ENCODE measurements at regions not wholly inside any gene's neighbourhood (a gene's known extent, or its start where the extent isn't known, plus 50 kb on each side); places are given as distances from the start of the nearest gene placed in this dataset.

- Histone ChIP-seq H3K9me2 (ENCODE audit: insufficient read depth) (no peaks in the 10 kb centered on the region), H3K4me2 (ENCODE audit: low read length) (no peak overlapping the region), H3K79me2 (ENCODE audit: insufficient read depth, low read length) (no peaks in the 10 kb centered on the region), H3K4me3 (replicated peaks in 1 of 2; ENCODE audit: low read depth in 1 of 2, low read length in 2 of 2) (no peak overlapping the region), H4K20me1 (ENCODE audit: insufficient read depth) (no peaks in the 10 kb centered on the region), H3K36me3 (ENCODE audit: control insufficient read depth in 1 of 2, insufficient read depth in 2 of 2, low read length in 2 of 2) (no peaks in the 10 kb centered on the region), H3K4me1 (ENCODE audit: control insufficient read depth in 1 of 2, insufficient read depth in 2 of 2, low read length in 2 of 2) (no peaks in the 10 kb centered on the region), H3K9me3 (ENCODE audit: control insufficient read depth in 1 of 2, insufficient read depth in 1 of 2, low read depth in 1 of 2, low read length in 2 of 2) (no peaks in the 10 kb centered on the region), H3K27ac (ENCODE audit: low read depth, low read length) (no peak overlapping the region), H2AFZ (ENCODE audit: low read depth, low read length, poor library complexity, severe bottlenecking) (peak overlapping the region; percentile 35), H3K9ac (ENCODE audit: low read length) (no peak overlapping the region), H3K27me3 (ENCODE audit: insufficient read depth, low read length) (no peaks in the 10 kb centered on the region)
- BruUV-seq (replicated peaks) = no TSS peak
- ChIA-PET CTCF (no interaction called here), POLR2A (no interaction called here), RAD21 (ENCODE audit: low non-redundant PET in 1 of 2, low total read pairs in 2 of 2, uncharacterized antibody in 2 of 2, unreplicated experiment in 2 of 2) (no interaction called here)
- TF ChIP-seq ZFX (IDR thresholded peaks at IDR 0.05) (no peak), EZH2 (IDR thresholded peaks at IDR 0.05) (no peak), ZNF274 (IDR thresholded peaks at IDR 0.05; ENCODE audit: low read depth, low read length) (no peak), POLR2A (IDR thresholded peaks at IDR 0.05; ENCODE audit: borderline replicate concordance, extremely low read depth, insufficient read depth, insufficient read length) (no peak), EZH2phosphoT487 (IDR thresholded peaks at IDR 0.05; ENCODE audit: borderline replicate concordance) (no peak), RAD21 (IDR thresholded peaks at IDR 0.05; ENCODE audit: low read depth) (no peak), REST (IDR thresholded peaks at IDR 0.05; ENCODE audit: low read depth) (no peak)
- ATAC-seq (no peak), DNase-seq (ENCODE audit: low read depth, low spot score) (no peak)
- intact Hi-C loops (cut with micrococcal nuclease) = no loop called here
Measured at GRCh38 chr5:105817914-105818313, 1852.8 kb downstream of the EFNA5 start.

- no peaks in the 10 kb centered on the region for H3K79me2 ChIP-seq (ENCODE audit: insufficient read depth, low read length)
- H2AFZ ChIP-seq (ENCODE audit: low read depth, low read length, poor library complexity, severe bottlenecking) = no peak overlapping the region
- no peaks in the 10 kb centered on the region for H3K9me3 ChIP-seq (ENCODE audit: control insufficient read depth in 1 of 2, insufficient read depth in 1 of 2, low read depth in 1 of 2, low read length in 2 of 2)
- ChIA-PET POLR2A (no interaction called here), RAD21 (ENCODE audit: low non-redundant PET in 1 of 2, low total read pairs in 2 of 2, uncharacterized antibody in 2 of 2, unreplicated experiment in 2 of 2) (no interaction called here), CTCF (no interaction called here)
- H3K4me2 ChIP-seq (ENCODE audit: low read length) = no peak overlapping the region
- no peaks in the 10 kb centered on the region for H3K27me3 ChIP-seq (ENCODE audit: insufficient read depth, low read length)
- DNase-seq (ENCODE audit: low read depth, low spot score) = no peak
- H3K27ac ChIP-seq (ENCODE audit: low read depth, low read length) = no peak overlapping the region
- H4K20me1 ChIP-seq (ENCODE audit: insufficient read depth) = no peaks in the 10 kb centered on the region
- BruUV-seq (replicated peaks) = no TSS peak
- no peaks in the 10 kb centered on the region for H3K36me3 ChIP-seq (ENCODE audit: control insufficient read depth in 1 of 2, insufficient read depth in 2 of 2, low read length in 2 of 2)
- no peak for ATAC-seq
- no peaks in the 10 kb centered on the region for H3K4me1 ChIP-seq (ENCODE audit: control insufficient read depth in 1 of 2, insufficient read depth in 2 of 2, low read length in 2 of 2)
- no peak overlapping the region for H3K4me3 ChIP-seq (replicated peaks in 1 of 2; ENCODE audit: low read depth in 1 of 2, low read length in 2 of 2)
- intact Hi-C loops (cut with micrococcal nuclease) = no loop called here
- H3K9me2 ChIP-seq (ENCODE audit: insufficient read depth) = no peaks in the 10 kb centered on the region
- H3K9ac ChIP-seq (ENCODE audit: low read length) = no peak overlapping the region
- TF ChIP-seq YY1 (IDR thresholded peaks at IDR 0.05; ENCODE audit: extremely low read depth, insufficient replicate concordance, low read depth, low read length) (no peak), FOSL1 (IDR thresholded peaks at IDR 0.05; ENCODE audit: low read depth) (no peak), TCF7L2 (IDR thresholded peaks at IDR 0.05; ENCODE audit: borderline replicate concordance, extremely low read depth, insufficient read depth, insufficient read length) (no peak), SP1 (IDR thresholded peaks at IDR 0.05; ENCODE audit: low read depth) (no peak), ATF3 (IDR thresholded peaks at IDR 0.05) (no peak), EGR1 (IDR thresholded peaks at IDR 0.05; ENCODE audit: low read depth) (no peak), CEBPB (IDR thresholded peaks at IDR 0.05; ENCODE audit: low read depth) (no peak), REST (IDR thresholded peaks at IDR 0.05; ENCODE audit: low read depth) (no peak), ZNF274 (IDR thresholded peaks at IDR 0.05; ENCODE audit: low read depth, low read length) (no peak), SRF (IDR thresholded peaks at IDR 0.05; ENCODE audit: low read depth) (no peak)
Measured at GRCh38 chr5:105817416-105817815, 1853.3 kb downstream of the EFNA5 start.

Measured in HCT116 (cell line).